ENCODE measurements at regions not wholly inside any gene's neighbourhood (a gene's known extent, or its start where the extent isn't known, plus 50 kb on each side); places are given as distances from the start of the nearest gene placed in this dataset.

- TF ChIP-seq CTCF (conservative IDR thresholded peaks at IDR 0.05) (no peak), EZH2 (IDR thresholded peaks at IDR 0.05; ENCODE audit: low read depth) (no peak)
These were observed 220.2 kb upstream of the PLEKHG7 start for GRCh38 chr12:92482599-92482998.
